Panc1 (cell line): ENCODE measurements at regions not wholly inside any gene's neighbourhood (a gene's known extent, or its start where the extent isn't known, plus 50 kb on each side); places are given as distances from the start of the nearest gene placed in this dataset.

ENCODE experiments used
- ATAC-seq: fragments of 200-7000 bp; cut with Tn5 transposase; 2 replicates; pipeline ENCODE4 v1.9.1; 2020; ENCODE audit warnings: mild to moderate bottlenecking, moderate library complexity
- BruUV-seq: library from RNA; stranded (reverse); fragments of 400-500 nt; replicated peaks from 2 replicates; lab custom pipeline; 2021; lab: Mats Ljungman, UMichigan
- CTCF ChIA-PET: fragments of 300-600 bp; sonication (Branson Sonifier 250); formaldehyde crosslinking; loops from one replicate; lab custom pipeline; 2022; ENCODE audit warnings: antibody characterized with exemption; lab: Charles Lee
- POLR2A ChIA-PET: fragments of 300-600 bp; sonication (Branson Sonifier 250); formaldehyde crosslinking; loops from one replicate; lab custom pipeline; 2022; ENCODE audit warnings: antibody characterized with exemption; lab: Charles Lee
- DNase-seq: peaks from one replicate; pipeline ENCODE4 v3.0.0-alpha.2; 2010; ENCODE audit warnings: low read depth, low spot score
- H3K27ac ChIP-seq: 2 replicates; pipeline ENCODE4 v1.5.1; 2011; ENCODE audit warnings: mild to moderate bottlenecking, low read length, inconsistent platforms
- H3K27me3 ChIP-seq: fragments of 200-500 bp; sonication (Bioruptor generic); 2 replicates; pipeline ENCODE4 v1.6.0; 2014; ENCODE audit warnings: low read length, inconsistent platforms; ENCODE audit not compliant: control insufficient read depth, insufficient read depth
- H3K36me3 ChIP-seq: fragments of 200-500 bp; sonication (Bioruptor generic); 2 replicates; pipeline ENCODE4 v1.5.1; 2014; ENCODE audit warnings: inconsistent platforms, mild to moderate bottlenecking, low read length, moderate library complexity; ENCODE audit not compliant: control insufficient read depth, insufficient read depth
- H3K4me1 ChIP-seq: 2 replicates; pipeline ENCODE4 v1.5.1; 2011; ENCODE audit warnings: inconsistent platforms, mild to moderate bottlenecking, low read length, moderate library complexity; ENCODE audit not compliant: control insufficient read depth, insufficient read depth
- H3K4me3 ChIP-seq, 2 experiments: 2 replicates each; pipeline ENCODE4 v1.5.1; 2011 to 2012; ENCODE audit warnings: low read depth in 2 of 2, low read length in 2 of 2, mild to moderate bottlenecking in 2 of 2, inconsistent platforms in 1 of 2, moderate library complexity in 1 of 2
- H3K9me3 ChIP-seq: fragments of 200-500 bp; sonication (Bioruptor generic); 2 replicates; pipeline ENCODE4 v1.5.1; 2014; ENCODE audit warnings: low read depth, mild to moderate bottlenecking, inconsistent platforms, low read length, moderate library complexity; ENCODE audit not compliant: control insufficient read depth, insufficient read depth
- CTCF ChIP-seq: fragments of 450-650 bp; IDR thresholded peaks from 2 replicates; pipeline ENCODE4 v1.5.1; 2017; ENCODE audit warnings: mild to moderate bottlenecking
- POLR2AphosphoS5 ChIP-seq: IDR thresholded peaks from 2 replicates; pipeline ENCODE4 v1.6.1; 2012; ENCODE audit warnings: mild to moderate bottlenecking, low read depth, low read length, moderate library complexity
- REST ChIP-seq, 2 experiments: IDR thresholded peaks; 2 replicates each; pipeline ENCODE4 v1.6.1; 2011 to 2012; ENCODE audit warnings: low read depth in 2 of 2, control low read depth in 1 of 2, low read length in 1 of 2, mild to moderate bottlenecking in 1 of 2, moderate library complexity in 1 of 2; ENCODE audit not compliant: insufficient read depth in 1 of 2
- SIN3A ChIP-seq: IDR thresholded peaks from 2 replicates; pipeline ENCODE4 v1.6.1; 2012; ENCODE audit warnings: low read depth, mild to moderate bottlenecking, low read length, moderate library complexity, borderline replicate concordance; ENCODE audit not compliant: insufficient read depth
- TCF7L2 ChIP-seq: IDR thresholded peaks from 2 replicates; pipeline ENCODE4 v1.6.1; 2011; ENCODE audit warnings: mild to moderate bottlenecking, low read depth, low read length, inconsistent platforms
- in situ Hi-C: cut with HindIII; loops from 2 replicates; pipeline ENCODE4 v1.10.0; 2016; ENCODE audit warnings: low sequenced_read_pairs, low pct_unique_long_range_greater_than_20kb
- intact Hi-C: fragments of 100-400 bp; cut with micrococcal nuclease; formaldehyde crosslinking; loops from one replicate; pipeline ENCODE4 v1.10.0; 2022; ENCODE audit not compliant: unreplicated experiment

- ATAC-seq = no peak
- intact Hi-C loops = no loop called here
Measured at GRCh38 chr3:82306189-82306588, 544.7 kb upstream of the GBE1 start.

GRCh38 chr3:82294609-82295008, 533.2 kb upstream of the GBE1 start:
- Histone ChIP-seq H3K4me1 (no peaks in the 10 kb centered on the region), H3K27ac (no peak overlapping the region), H3K4me3 (no peak overlapping the region), H3K9me3 (no peaks in the 10 kb centered on the region), H3K36me3 (no peaks in the 10 kb centered on the region), H3K27me3 (no peaks in the 10 kb centered on the region)
- DNase-seq = no peak
- CTCF ChIA-PET = no interaction called here
- no peak for TF ChIP-seq POLR2AphosphoS5
- in situ Hi-C loops (no loop called here), intact Hi-C loops (no loop called here)
- ATAC-seq = no peak
- POLR2A ChIA-PET = no interaction called here
- BruUV-seq = no TSS peak

More at GRCh38 chr3:82306189-82306588, 544.7 kb upstream of the GBE1 start:
- POLR2A ChIA-PET = no interaction called here
- Histone ChIP-seq H3K27me3 (no peaks in the 10 kb centered on the region), H3K27ac (no peak overlapping the region), H3K9me3 (no peaks in the 10 kb centered on the region), H3K4me3 (no peak overlapping the region), H3K36me3 (no peaks in the 10 kb centered on the region), H3K4me1 (no peaks in the 10 kb centered on the region)
- TF ChIP-seq POLR2AphosphoS5 = no peak
- TF ChIP-seq SIN3A = no peak
- TF ChIP-seq REST (IDR thresholded peaks at IDR 0.05; ENCODE audit: insufficient read depth in 1 of 2, low read depth in 2 of 2, low read length in 1 of 2) = no peak
- in situ Hi-C loops = no loop called here
- CTCF ChIA-PET = no interaction called here
- no TSS peak for BruUV-seq
- DNase-seq = no peak

- Histone ChIP-seq H3K27me3 (no peaks in the 10 kb centered on the region), H3K4me1 (no peaks in the 10 kb centered on the region), H3K27ac (no peak overlapping the region), H3K4me3 (no peak overlapping the region), H3K9me3 (no peaks in the 10 kb centered on the region), H3K36me3 (no peaks in the 10 kb centered on the region)
- no peak for DNase-seq
- in situ Hi-C loops (no loop called here), intact Hi-C loops (no loop called here)
- ChIA-PET CTCF (no interaction called here), POLR2A (no interaction called here)
- ATAC-seq = no peak
- TF ChIP-seq CTCF = no peak
- TF ChIP-seq SIN3A = no peak
- TF ChIP-seq POLR2AphosphoS5 = no peak
- no peak for TF ChIP-seq TCF7L2
- TF ChIP-seq REST (IDR thresholded peaks at IDR 0.05; ENCODE audit: insufficient read depth in 1 of 2, low read depth in 2 of 2, low read length in 1 of 2) = no peak
- no TSS peak for BruUV-seq
Measured at GRCh38 chr3:82293867-82294266, 532.4 kb upstream of the GBE1 start.
